ENCODE measurements at regions not wholly inside any gene's neighbourhood (a gene's known extent, or its start where the extent isn't known, plus 50 kb on each side); places are given as distances from the start of the nearest gene placed in this dataset.

- no peak for TF ChIP-seq CTCF (IDR thresholded peaks at IDR 0.05)
- TF ChIP-seq POLR2A (IDR thresholded peaks at IDR 0.05) = no peak
Observed at GRCh38 chr7:125247514-125248098, 318.0 kb upstream of the POT1 start.
